ENCODE measurements at regions not wholly inside any gene's neighbourhood (a gene's known extent, or its start where the extent isn't known, plus 50 kb on each side); places are given as distances from the start of the nearest gene placed in this dataset.

DNA sequence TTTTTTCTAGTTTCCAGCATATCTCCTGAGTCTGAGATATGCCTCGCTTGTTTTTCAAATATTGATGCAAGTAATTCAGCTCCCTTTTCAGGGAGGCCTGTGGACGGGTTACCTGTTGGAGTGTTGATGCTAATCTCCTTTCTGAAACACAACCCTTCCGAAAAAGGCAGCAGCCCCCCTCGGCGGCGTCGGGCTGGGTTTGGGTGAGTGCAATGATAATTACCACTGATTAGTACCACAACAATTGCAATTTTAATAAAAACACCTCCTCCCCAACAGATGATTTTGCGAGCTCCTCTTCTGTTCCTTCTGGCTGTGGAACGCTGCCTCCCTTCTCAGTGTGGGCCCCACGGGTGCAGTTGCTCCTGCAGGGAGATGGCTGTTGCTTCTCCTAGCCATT, 66.3 kb downstream of the PTGR3 start:
- TF ChIP-seq POLR2AphosphoS5 (IDR thresholded peaks at IDR 0.05; ENCODE audit: borderline replicate concordance, low read depth, low read length) (no peak), EZH2 (IDR thresholded peaks at IDR 0.05) (no peak), FOXP2 (optimal IDR thresholded peaks at IDR 0.05; ENCODE audit: control extremely low read depth, extremely low read length, insufficient read depth) (no peak)
